NCI-H1105 (cell line): ENCODE measurements at regions not wholly inside any gene's neighbourhood (a gene's known extent, or its start where the extent isn't known, plus 50 kb on each side); places are given as distances from the start of the nearest gene placed in this dataset.

Source experiments
- DNase-seq: peaks from one replicate; lab custom pipeline; 2025; lab: John Stamatoyannopoulos, UW

DNA sequence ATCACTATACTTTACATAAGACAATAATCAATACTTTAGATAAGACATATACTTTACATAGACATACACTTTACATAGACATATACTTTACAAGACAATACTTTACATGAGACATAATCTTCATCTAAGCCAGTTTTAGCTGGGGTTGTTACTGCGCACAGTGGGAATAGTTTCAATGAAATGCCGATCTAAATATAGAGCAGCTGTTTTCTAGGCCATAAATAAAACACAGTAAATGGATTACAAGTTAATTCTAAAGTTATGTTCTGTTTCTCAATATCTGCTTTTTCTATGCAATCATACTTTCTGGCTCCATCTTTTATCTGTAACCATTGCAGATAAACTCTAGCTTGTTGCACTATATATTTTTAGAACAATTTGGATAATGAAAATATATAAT, 1470.6 kb upstream of the PABPC4L start:
- no peak for DNase-seq

DNA sequence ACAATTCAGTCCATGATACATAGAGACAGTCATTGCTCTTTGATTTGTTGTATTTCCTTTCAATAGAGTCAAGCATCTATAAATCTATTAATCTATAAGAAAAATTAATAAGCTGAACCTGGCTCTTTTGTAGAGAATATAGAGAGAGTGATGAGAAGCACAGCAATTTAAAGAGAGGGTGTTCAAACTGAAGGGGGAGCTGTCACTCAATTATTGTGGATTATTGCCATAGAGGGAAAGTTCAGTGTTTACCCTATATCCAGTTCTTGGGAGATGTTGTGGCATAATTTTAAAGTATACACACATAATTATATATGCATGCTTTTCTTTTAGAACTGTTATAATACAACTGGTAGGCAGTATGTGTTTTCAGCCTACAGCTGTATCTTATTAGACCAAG, 1469.0 kb upstream of the PABPC4L start:
- no peak for DNase-seq
